ENCODE measurements at regions not wholly inside any gene's neighbourhood (a gene's known extent, or its start where the extent isn't known, plus 50 kb on each side); places are given as distances from the start of the nearest gene placed in this dataset.

DNA sequence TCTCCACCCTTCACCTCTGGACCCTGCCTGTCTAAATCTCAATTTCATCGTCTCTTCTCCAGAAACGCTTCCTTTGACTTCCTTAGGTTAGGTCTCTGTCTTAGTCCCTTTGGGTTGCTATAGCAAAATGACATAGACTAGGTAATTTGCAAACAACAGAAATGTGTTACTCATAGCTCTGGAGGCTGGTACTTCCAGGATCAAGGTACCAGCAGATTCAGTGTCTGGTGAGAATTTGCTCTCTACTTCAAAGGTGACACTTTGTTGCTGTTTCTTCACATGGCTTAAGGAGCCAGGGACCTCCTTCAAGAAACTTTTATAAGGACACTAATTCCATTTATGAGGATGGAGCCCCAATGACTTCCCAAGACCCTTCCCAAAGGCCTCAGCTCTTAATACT lies 145.1 kb upstream of the IMPG1 start:
- Histone ChIP-seq H3K4me2 (ENCODE audit: insufficient read depth, insufficient read length, low read length) (no peak overlapping the region), H3K27me3 (ENCODE audit: insufficient read depth, low read length) (no peaks in the 10 kb centered on the region), H2BK5ac (ENCODE audit: insufficient read length, low read length) (no peak overlapping the region), H4K91ac (ENCODE audit: insufficient read length, low read depth, low read length) (no peak overlapping the region), H2BK12ac (ENCODE audit: insufficient read length, low read depth, low read length) (no peak overlapping the region), H2BK20ac (ENCODE audit: low read depth, low read length, poor library complexity, severe bottlenecking) (no peak overlapping the region), H3K4ac (ENCODE audit: low read depth, low read length) (no peak overlapping the region), H3K14ac (ENCODE audit: insufficient read depth, low read length) (no peak overlapping the region), H4K8ac (replicated peaks; ENCODE audit: insufficient read length, low read depth, low read length) (no peak overlapping the region), H2AFZ (ENCODE audit: low read length) (no peak overlapping the region), H3K9me3 (ENCODE audit: control insufficient read depth, low read depth, low read length) (no peaks in the 10 kb centered on the region), H2BK120ac (ENCODE audit: low read depth, low read length, poor library complexity, severe bottlenecking) (no peak overlapping the region), H4K5ac (ENCODE audit: insufficient read length, low read depth, low read length) (no peak overlapping the region), H3K23ac (ENCODE audit: insufficient read length, low read depth, low read length) (no peak overlapping the region), H2AK5ac (ENCODE audit: insufficient read length, low read length) (no peak overlapping the region), H2BK15ac (ENCODE audit: low read depth, low read length) (no peak overlapping the region), H3K4me1 (ENCODE audit: insufficient read depth, low read length) (no peaks in the 10 kb centered on the region), H3K9ac (ENCODE audit: extremely low read depth, insufficient read length, low read length) (no peak overlapping the region), H3K18ac (ENCODE audit: insufficient read length, low read depth, low read length) (no peak overlapping the region), H3K79me1 (ENCODE audit: insufficient read depth, low read depth, low read length, poor library complexity, severe bottlenecking) (no peaks in the 10 kb centered on the region), H3K79me2 (ENCODE audit: insufficient read depth, low read length) (no peaks in the 10 kb centered on the region), H3T11ph (ENCODE audit: low read length) (no peak overlapping the region), H4K20me1 (ENCODE audit: control insufficient read depth, insufficient read depth, insufficient read length) (no peaks in the 10 kb centered on the region), H3K23me2 (ENCODE audit: insufficient read length, low read depth, low read length, poor library complexity, severe bottlenecking) (no peaks in the 10 kb centered on the region), H3K27ac (ENCODE audit: insufficient read length, low read depth, low read length) (no peak overlapping the region), H3K56ac (ENCODE audit: insufficient read length, low read depth, low read length) (no peak overlapping the region)
- TF ChIP-seq, protein P1, sequence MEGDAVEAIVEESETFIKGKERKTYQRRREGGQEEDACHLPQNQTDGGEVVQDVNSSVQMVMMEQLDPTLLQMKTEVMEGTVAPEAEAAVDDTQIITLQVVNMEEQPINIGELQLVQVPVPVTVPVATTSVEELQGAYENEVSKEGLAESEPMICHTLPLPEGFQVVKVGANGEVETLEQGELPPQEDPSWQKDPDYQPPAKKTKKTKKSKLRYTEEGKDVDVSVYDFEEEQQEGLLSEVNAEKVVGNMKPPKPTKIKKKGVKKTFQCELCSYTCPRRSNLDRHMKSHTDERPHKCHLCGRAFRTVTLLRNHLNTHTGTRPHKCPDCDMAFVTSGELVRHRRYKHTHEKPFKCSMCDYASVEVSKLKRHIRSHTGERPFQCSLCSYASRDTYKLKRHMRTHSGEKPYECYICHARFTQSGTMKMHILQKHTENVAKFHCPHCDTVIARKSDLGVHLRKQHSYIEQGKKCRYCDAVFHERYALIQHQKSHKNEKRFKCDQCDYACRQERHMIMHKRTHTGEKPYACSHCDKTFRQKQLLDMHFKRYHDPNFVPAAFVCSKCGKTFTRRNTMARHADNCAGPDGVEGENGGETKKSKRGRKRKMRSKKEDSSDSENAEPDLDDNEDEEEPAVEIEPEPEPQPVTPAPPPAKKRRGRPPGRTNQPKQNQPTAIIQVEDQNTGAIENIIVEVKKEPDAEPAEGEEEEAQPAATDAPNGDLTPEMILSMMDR (conservative IDR thresholded peaks at IDR 0.05), result no peak
- Mint-ChIP-seq H3K36me3 (ENCODE audit: insufficient read depth in 1 of 3, low read depth in 3 of 3) (no peaks in the 10 kb centered on the region; a peak in 1 of 7 replicates), H3K27me3 (ENCODE audit: low read depth) (no peaks in the 10 kb centered on the region), H3K27ac (no peak overlapping the region; a peak in 1 of 7 replicates), H3K9me3 (peaks cover 0 to 1% of the 10 kb centered on the region in 2 experiments; a peak in 1 of 5 replicates), H3K4me1 (no peaks in the 10 kb centered on the region), H3K4me3 (no peak overlapping the region)
- WGBS (ENCODE audit: extremely low coverage, insufficient read length, low lambda C conversion rate), result no CpG with 5 or more reads among the region's 2 CpGs
- DNase-seq, result no peak

All from H9 (cell line).